Panc1 (cell line): ENCODE measurements at regions not wholly inside any gene's neighbourhood (a gene's known extent, or its start where the extent isn't known, plus 50 kb on each side); places are given as distances from the start of the nearest gene placed in this dataset.

ENCODE experiments used
- ATAC-seq: fragments of 200-7000 bp; cut with Tn5 transposase; 2 replicates; pipeline ENCODE4 v1.9.1; 2020; ENCODE audit warnings: mild to moderate bottlenecking, moderate library complexity
- BruUV-seq: library from RNA; stranded (reverse); fragments of 400-500 nt; replicated peaks from 2 replicates; lab custom pipeline; 2021; lab: Mats Ljungman, UMichigan
- CTCF ChIA-PET: fragments of 300-600 bp; sonication (Branson Sonifier 250); formaldehyde crosslinking; loops from one replicate; lab custom pipeline; 2022; ENCODE audit warnings: antibody characterized with exemption; lab: Charles Lee
- POLR2A ChIA-PET: fragments of 300-600 bp; sonication (Branson Sonifier 250); formaldehyde crosslinking; loops from one replicate; lab custom pipeline; 2022; ENCODE audit warnings: antibody characterized with exemption; lab: Charles Lee
- DNase-seq: peaks from one replicate; pipeline ENCODE4 v3.0.0-alpha.2; 2010; ENCODE audit warnings: low read depth, low spot score
- H3K27ac ChIP-seq: 2 replicates; pipeline ENCODE4 v1.5.1; 2011; ENCODE audit warnings: mild to moderate bottlenecking, low read length, inconsistent platforms
- H3K27me3 ChIP-seq: fragments of 200-500 bp; sonication (Bioruptor generic); 2 replicates; pipeline ENCODE4 v1.6.0; 2014; ENCODE audit warnings: low read length, inconsistent platforms; ENCODE audit not compliant: control insufficient read depth, insufficient read depth
- H3K36me3 ChIP-seq: fragments of 200-500 bp; sonication (Bioruptor generic); 2 replicates; pipeline ENCODE4 v1.5.1; 2014; ENCODE audit warnings: inconsistent platforms, mild to moderate bottlenecking, low read length, moderate library complexity; ENCODE audit not compliant: control insufficient read depth, insufficient read depth
- H3K4me1 ChIP-seq: 2 replicates; pipeline ENCODE4 v1.5.1; 2011; ENCODE audit warnings: inconsistent platforms, mild to moderate bottlenecking, low read length, moderate library complexity; ENCODE audit not compliant: control insufficient read depth, insufficient read depth
- H3K4me3 ChIP-seq, 2 experiments: 2 replicates each; pipeline ENCODE4 v1.5.1; 2011 to 2012; ENCODE audit warnings: low read depth in 2 of 2, low read length in 2 of 2, mild to moderate bottlenecking in 2 of 2, inconsistent platforms in 1 of 2, moderate library complexity in 1 of 2
- H3K9me3 ChIP-seq: fragments of 200-500 bp; sonication (Bioruptor generic); 2 replicates; pipeline ENCODE4 v1.5.1; 2014; ENCODE audit warnings: low read depth, mild to moderate bottlenecking, inconsistent platforms, low read length, moderate library complexity; ENCODE audit not compliant: control insufficient read depth, insufficient read depth
- POLR2AphosphoS5 ChIP-seq: IDR thresholded peaks from 2 replicates; pipeline ENCODE4 v1.6.1; 2012; ENCODE audit warnings: mild to moderate bottlenecking, low read depth, low read length, moderate library complexity
- SIN3A ChIP-seq: IDR thresholded peaks from 2 replicates; pipeline ENCODE4 v1.6.1; 2012; ENCODE audit warnings: low read depth, mild to moderate bottlenecking, low read length, moderate library complexity, borderline replicate concordance; ENCODE audit not compliant: insufficient read depth
- TCF7L2 ChIP-seq: IDR thresholded peaks from 2 replicates; pipeline ENCODE4 v1.6.1; 2011; ENCODE audit warnings: mild to moderate bottlenecking, low read depth, low read length, inconsistent platforms
- in situ Hi-C: cut with HindIII; loops from 2 replicates; pipeline ENCODE4 v1.10.0; 2016; ENCODE audit warnings: low sequenced_read_pairs, low pct_unique_long_range_greater_than_20kb
- intact Hi-C: fragments of 100-400 bp; cut with micrococcal nuclease; formaldehyde crosslinking; loops from one replicate; pipeline ENCODE4 v1.10.0; 2022; ENCODE audit not compliant: unreplicated experiment
- TF ChIP-seq, protein P1 (sequence below): fragments of 450-650 bp; IDR thresholded peaks from 2 replicates; pipeline ENCODE4 v1.5.1; 2017; ENCODE audit warnings: mild to moderate bottlenecking
- TF ChIP-seq, protein P2 (sequence below), 2 experiments: IDR thresholded peaks; 2 replicates each; pipeline ENCODE4 v1.6.1; 2011 to 2012; ENCODE audit warnings: low read depth in 2 of 2, control low read depth in 1 of 2, low read length in 1 of 2, mild to moderate bottlenecking in 1 of 2, moderate library complexity in 1 of 2; ENCODE audit not compliant: insufficient read depth in 1 of 2

DNA sequence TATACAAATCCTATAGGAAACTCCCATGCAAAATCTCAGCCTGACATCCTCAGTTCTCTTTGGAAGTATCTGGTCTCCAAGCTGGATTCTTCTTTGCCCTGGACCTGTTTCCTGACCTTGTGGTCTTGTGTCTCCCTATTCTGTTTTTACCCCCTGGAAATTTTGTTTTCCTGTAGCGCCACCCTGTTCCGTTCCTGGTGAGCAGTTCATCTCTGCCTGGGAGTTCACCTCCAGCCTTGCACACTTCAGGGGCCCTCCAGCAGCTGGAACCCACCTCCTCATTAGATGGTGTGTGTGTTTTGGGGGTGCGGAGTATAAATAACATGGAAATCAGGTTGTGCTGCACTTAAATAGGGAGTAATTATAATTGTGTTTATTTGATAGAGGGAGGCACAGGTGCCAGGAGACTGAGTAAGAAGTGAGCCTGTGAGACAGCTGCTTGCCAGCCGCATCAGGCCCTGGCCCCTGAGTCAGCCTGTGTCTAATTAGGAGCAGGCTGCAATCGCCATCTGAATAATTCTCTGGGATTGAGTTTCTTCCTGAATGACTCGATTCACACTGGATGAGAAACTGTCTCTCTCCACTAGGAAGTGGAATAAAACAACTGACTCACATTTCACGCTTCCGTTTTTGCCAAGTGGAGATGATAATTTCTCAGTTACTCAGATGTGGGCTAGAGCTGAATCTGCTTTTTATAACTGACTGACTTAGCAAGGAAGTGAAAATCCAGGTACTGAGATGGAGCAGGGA is 69.4 kb upstream of the HECTD2 start:
- Histone ChIP-seq H3K27ac (no peak overlapping the region), H3K4me1 (no peaks in the 10 kb centered on the region), H3K4me3 (no peak overlapping the region), H3K27me3 (no peaks in the 10 kb centered on the region), H3K9me3 (no peaks in the 10 kb centered on the region), H3K36me3 (no peaks in the 10 kb centered on the region)
- DNase-seq (peak; percentile 28), ATAC-seq (peak; percentile 60; the same call in 1 of the 2 replicates)
- ChIA-PET POLR2A (no interaction called here), CTCF (interaction anchor here (1.1 kb wide), 1 partner anchor 42 kb away, joined by 3 read pairs; no protein-coding TSS in a partner anchor)
- no TSS peak for BruUV-seq
- in situ Hi-C loops = no loop called here
- no peak for TF ChIP-seq POLR2AphosphoS5
- TF ChIP-seq, protein P1, sequence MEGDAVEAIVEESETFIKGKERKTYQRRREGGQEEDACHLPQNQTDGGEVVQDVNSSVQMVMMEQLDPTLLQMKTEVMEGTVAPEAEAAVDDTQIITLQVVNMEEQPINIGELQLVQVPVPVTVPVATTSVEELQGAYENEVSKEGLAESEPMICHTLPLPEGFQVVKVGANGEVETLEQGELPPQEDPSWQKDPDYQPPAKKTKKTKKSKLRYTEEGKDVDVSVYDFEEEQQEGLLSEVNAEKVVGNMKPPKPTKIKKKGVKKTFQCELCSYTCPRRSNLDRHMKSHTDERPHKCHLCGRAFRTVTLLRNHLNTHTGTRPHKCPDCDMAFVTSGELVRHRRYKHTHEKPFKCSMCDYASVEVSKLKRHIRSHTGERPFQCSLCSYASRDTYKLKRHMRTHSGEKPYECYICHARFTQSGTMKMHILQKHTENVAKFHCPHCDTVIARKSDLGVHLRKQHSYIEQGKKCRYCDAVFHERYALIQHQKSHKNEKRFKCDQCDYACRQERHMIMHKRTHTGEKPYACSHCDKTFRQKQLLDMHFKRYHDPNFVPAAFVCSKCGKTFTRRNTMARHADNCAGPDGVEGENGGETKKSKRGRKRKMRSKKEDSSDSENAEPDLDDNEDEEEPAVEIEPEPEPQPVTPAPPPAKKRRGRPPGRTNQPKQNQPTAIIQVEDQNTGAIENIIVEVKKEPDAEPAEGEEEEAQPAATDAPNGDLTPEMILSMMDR = no peak
- TF ChIP-seq SIN3A = no peak
- TF ChIP-seq, protein P2, sequence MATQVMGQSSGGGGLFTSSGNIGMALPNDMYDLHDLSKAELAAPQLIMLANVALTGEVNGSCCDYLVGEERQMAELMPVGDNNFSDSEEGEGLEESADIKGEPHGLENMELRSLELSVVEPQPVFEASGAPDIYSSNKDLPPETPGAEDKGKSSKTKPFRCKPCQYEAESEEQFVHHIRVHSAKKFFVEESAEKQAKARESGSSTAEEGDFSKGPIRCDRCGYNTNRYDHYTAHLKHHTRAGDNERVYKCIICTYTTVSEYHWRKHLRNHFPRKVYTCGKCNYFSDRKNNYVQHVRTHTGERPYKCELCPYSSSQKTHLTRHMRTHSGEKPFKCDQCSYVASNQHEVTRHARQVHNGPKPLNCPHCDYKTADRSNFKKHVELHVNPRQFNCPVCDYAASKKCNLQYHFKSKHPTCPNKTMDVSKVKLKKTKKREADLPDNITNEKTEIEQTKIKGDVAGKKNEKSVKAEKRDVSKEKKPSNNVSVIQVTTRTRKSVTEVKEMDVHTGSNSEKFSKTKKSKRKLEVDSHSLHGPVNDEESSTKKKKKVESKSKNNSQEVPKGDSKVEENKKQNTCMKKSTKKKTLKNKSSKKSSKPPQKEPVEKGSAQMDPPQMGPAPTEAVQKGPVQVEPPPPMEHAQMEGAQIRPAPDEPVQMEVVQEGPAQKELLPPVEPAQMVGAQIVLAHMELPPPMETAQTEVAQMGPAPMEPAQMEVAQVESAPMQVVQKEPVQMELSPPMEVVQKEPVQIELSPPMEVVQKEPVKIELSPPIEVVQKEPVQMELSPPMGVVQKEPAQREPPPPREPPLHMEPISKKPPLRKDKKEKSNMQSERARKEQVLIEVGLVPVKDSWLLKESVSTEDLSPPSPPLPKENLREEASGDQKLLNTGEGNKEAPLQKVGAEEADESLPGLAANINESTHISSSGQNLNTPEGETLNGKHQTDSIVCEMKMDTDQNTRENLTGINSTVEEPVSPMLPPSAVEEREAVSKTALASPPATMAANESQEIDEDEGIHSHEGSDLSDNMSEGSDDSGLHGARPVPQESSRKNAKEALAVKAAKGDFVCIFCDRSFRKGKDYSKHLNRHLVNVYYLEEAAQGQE (IDR thresholded peaks at IDR 0.05; ENCODE audit: insufficient read depth in 1 of 2, low read depth in 2 of 2, low read length in 1 of 2) = no peak
- no peak for TF ChIP-seq TCF7L2
- intact Hi-C loops = no loop called here

DNA sequence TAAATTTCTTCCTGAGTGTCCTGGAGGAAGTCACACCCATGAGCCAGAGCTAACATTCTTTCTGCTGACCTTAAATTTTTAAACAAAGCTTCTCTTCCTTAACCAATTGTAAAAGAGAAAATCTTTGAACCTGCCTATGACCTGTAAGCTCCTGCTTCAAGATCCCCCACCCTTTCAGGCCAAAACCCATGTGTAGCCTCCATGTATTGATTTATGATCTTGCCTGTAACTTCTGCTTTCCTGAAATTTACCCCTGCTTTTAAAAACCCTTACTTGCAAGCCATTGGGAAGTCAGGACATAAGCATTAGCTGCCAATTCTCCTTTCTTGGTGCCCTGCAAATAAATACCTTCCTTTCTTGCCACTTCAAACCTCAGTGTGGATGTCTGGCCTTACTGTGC is 68.5 kb upstream of the HECTD2 start:
- intact Hi-C loops (no loop called here), in situ Hi-C loops (no loop called here)
- no peaks in the 10 kb centered on the region for H3K27me3 ChIP-seq
- no peaks in the 10 kb centered on the region for H3K9me3 ChIP-seq
- TF ChIP-seq, protein P2 (IDR thresholded peaks at IDR 0.05; ENCODE audit: insufficient read depth in 1 of 2, low read depth in 2 of 2, low read length in 1 of 2) = no peak
- TF ChIP-seq, protein P1 = no peak
- TF ChIP-seq POLR2AphosphoS5 = no peak
- TF ChIP-seq TCF7L2 = no peak
- TF ChIP-seq SIN3A = no peak
- no peaks in the 10 kb centered on the region for H3K4me1 ChIP-seq
- ATAC-seq = no peak
- H3K36me3 ChIP-seq = no peaks in the 10 kb centered on the region
- ChIA-PET CTCF (interaction anchor here (1.1 kb wide), 1 partner anchor 43 kb away, joined by 3 read pairs; no protein-coding TSS in a partner anchor), POLR2A (no interaction called here)
- DNase-seq = no peak
- BruUV-seq = no TSS peak
- H3K27ac ChIP-seq = no peak overlapping the region
- no peak overlapping the region for H3K4me3 ChIP-seq
